Amniotic epithelial cell (primary cell): ENCODE measurements at regions not wholly inside any gene's neighbourhood (a gene's known extent, or its start where the extent isn't known, plus 50 kb on each side); places are given as distances from the start of the nearest gene placed in this dataset.
"Not testable (repeated sequence)": the region's sequence is repeated elsewhere in the genome, so short reads cannot be mapped to it uniquely, and the experiment has no call there.

ENCODE experiments used
- DNase-seq: peaks from one replicate; pipeline ENCODE4 v3.0.0-alpha.2; 2010; ENCODE audit warnings: low read depth

- no peak for DNase-seq
Observed at GRCh38 chr4:161329852-161330251, 833.9 kb downstream of the FSTL5 start.

- no peak for DNase-seq
Observed at GRCh38 chr4:161321706-161322105, 842.1 kb downstream of the FSTL5 start.

GRCh38 chr4:161320377-161320776, 843.4 kb downstream of the FSTL5 start:
- peak; percentile 2 for DNase-seq

GRCh38 chr4:161317000-161317399, 846.8 kb downstream of the FSTL5 start:
- DNase-seq = no peak

GRCh38 chr4:161314371-161314770, 849.4 kb downstream of the FSTL5 start:
- peak; percentile 1 for DNase-seq

- no peak for DNase-seq
Observed at GRCh38 chr4:161303551-161303950, 860.2 kb downstream of the FSTL5 start.

- no peak for DNase-seq
Observed at GRCh38 chr4:161291222-161291621, 872.6 kb downstream of the FSTL5 start.

GRCh38 chr4:161287678-161288352, 876.0 kb downstream of the FSTL5 start:
- DNase-seq = no peak

- DNase-seq = peak; percentile 44
Observed at GRCh38 chr4:161285461-161285860, 878.3 kb downstream of the FSTL5 start.

- DNase-seq = no peak
Observed at GRCh38 chr4:161280929-161281328, 882.9 kb downstream of the FSTL5 start.

GRCh38 chr4:161279095-161279494, 884.7 kb downstream of the FSTL5 start:
- no peak for DNase-seq

- DNase-seq = not testable (repeated sequence)
Observed at GRCh38 chr4:161277150-161277787, 886.5 kb downstream of the FSTL5 start.

- no peak for DNase-seq
Observed at GRCh38 chr4:161273607-161274006, 890.2 kb downstream of the FSTL5 start.

- no peak for DNase-seq
Observed at GRCh38 chr4:161260819-161261218, 903.0 kb downstream of the FSTL5 start.

GRCh38 chr4:161256716-161257115, 907.1 kb downstream of the FSTL5 start:
- peak; percentile 22 for DNase-seq

- DNase-seq = no peak
Observed at GRCh38 chr4:161256172-161256571, 907.6 kb downstream of the FSTL5 start.

- DNase-seq = no peak
Observed at GRCh38 chr4:161254375-161254774, 909.4 kb downstream of the FSTL5 start.

GRCh38 chr4:161252520-161253141, 911.2 kb downstream of the FSTL5 start:
- DNase-seq = peak; percentile 29

- no peak for DNase-seq
Observed at GRCh38 chr4:161249779-161250440, 913.9 kb downstream of the FSTL5 start.

GRCh38 chr4:161248880-161249279, 914.9 kb downstream of the FSTL5 start:
- DNase-seq = no peak

GRCh38 chr4:161247831-161248230, 916.0 kb downstream of the FSTL5 start:
- no peak for DNase-seq

GRCh38 chr4:161238033-161238432, 925.8 kb downstream of the FSTL5 start:
- no peak for DNase-seq

- no peak for DNase-seq
Observed at GRCh38 chr4:161237495-161237894, 926.3 kb downstream of the FSTL5 start.
